DMS153 (cell line): ENCODE measurements at regions not wholly inside any gene's neighbourhood (a gene's known extent, or its start where the extent isn't known, plus 50 kb on each side); places are given as distances from the start of the nearest gene placed in this dataset.

ENCODE experiments used
- DNase-seq: peaks from one replicate; lab custom pipeline; 2025; lab: John Stamatoyannopoulos, UW

DNA sequence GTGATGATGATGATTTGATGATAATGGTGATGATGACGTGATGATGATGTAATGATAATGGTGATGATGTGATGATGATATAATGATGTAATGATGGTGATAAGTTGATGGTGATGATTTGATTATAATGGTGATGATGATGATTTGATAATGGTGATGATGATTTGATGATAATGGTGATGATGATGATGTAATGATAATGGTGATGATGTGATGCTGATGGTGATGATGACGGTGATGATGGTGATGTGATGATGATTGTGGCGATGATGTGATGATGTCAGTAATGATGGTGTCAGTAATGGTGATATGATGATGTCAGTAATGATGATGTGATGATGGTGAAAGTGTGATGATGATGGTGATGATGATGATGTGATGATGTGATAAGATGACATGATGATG is 613.4 kb downstream of the AACS start:
- no peak for DNase-seq

DNA sequence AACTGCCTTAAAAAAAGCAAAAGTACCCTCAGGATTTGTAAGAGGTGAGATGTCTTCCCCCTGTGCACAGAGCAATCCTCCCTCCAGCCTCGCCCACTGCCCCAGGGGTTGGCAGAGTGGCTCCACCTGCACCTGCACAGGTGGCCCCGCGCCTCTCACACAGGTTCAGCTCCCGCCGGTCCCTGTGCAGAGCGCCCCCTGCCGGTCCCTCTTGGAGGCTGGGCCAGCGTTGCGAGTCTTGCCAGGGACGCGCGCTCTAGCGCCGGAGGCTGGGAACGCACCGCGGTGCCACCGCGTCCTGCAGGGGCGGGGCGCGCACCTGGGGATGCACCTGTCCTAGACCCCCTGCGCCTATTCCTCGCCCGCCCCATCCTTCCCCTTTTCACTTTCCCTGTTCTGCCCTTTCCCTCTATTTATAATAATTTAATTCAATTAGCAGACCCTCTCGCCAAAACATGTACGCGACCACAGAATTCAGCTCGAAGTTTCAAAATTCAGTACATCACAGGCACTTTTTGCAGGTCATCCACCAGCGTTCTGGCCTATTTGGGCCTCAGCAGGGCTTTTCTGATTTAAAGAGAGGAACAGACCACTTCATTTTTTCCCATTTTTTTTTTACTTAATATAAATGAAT is 618.6 kb downstream of the AACS start:
- no peak for DNase-seq

DNA sequence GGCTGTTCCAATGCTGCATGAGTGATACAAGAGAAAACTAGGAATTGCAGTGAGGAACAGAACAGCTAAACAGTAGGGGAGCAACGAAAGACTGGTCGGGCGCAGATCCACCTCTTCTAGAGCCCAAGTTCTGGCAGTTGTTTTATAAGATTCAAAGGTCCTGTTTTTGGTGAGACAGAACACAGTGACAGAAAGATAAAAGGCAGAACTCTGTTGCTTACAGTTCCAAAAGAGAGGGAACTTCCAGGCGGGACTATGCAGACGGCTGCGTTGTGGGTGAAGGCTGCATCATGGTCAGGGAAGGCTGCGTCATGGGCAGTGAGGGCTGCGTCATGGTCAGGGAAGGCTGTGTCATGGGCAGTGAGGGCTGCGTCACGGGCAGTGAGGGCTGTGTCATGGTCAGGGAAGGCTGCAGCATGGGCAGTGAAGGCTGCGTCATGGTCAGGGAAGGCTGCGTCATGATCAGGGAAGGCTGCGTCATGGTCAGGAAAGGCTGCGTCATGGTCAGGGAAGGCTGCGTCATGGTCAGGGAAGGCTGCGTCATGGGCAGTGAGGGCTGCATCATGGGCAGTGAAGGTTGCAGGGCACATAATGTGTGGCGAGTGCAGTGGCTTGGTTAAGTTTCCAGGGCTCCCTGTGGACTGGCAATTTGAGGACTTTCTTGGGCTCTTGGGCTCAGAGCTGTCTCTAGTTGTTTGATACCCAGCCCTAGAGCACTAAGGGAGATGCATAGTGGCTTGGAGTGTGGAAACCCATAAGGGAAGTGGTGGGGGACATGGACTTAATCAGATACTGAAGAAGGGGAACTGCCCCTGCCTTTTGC is 619.9 kb downstream of the AACS start:
- no peak for DNase-seq

DNA sequence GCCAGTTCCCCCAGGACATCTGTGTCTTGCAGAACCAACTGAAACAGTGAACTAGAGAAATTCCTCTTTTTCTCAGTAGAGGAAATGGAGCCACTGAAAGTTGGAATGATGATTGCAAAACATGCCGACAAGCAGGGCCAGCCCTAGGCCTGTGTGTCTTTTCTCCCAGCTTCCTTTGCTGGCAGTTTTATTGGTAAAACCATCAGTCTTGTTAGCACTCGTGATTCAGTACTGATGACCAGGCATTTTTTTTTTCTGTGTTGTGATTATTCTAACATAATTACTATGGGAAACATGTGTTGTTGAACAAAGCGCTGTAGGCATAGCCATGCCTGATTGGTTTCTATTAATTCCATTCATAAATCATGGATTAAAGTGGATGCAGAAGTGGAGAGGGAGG is 620.7 kb downstream of the AACS start:
- no peak for DNase-seq

DNA sequence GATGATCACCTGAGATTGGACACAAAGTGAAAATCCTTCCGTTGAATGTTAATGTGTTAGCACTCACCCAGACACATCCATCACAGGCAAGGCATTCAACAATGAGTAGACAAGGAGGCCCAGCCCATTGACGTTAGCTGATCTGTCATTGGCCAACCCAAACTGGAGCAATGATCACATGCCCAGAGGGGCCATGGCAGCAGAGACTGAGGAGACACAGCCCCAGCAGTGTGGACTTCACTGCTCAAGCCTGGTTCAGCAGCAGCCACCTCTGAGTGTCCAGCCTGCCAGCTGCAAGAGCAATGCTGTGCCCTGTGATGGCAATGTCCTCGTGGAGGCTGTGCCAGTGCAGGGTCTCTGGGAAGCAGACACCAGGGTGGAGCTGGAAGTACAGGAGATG is 622.2 kb downstream of the AACS start:
- no peak for DNase-seq

DNA sequence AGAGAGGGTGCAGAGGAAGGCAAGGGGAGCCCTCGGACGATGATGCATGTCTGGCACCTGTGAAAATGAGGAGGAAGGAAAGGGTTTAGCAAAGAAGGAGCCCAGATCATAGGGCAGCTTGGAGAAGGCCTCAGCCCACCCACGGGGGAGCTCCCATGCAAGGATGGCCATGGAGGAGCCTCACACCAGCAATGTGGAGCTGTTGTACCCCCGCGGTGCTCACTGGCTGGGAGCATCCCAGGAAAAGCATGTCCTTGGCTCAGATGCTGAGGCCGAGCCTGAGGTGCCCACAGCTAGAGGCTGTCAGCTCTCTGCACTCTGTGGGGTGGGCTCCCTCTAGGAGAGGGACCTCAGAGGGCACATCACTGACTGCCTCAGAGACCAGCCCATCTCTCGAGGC is 622.6 kb downstream of the AACS start:
- no peak for DNase-seq

DNA sequence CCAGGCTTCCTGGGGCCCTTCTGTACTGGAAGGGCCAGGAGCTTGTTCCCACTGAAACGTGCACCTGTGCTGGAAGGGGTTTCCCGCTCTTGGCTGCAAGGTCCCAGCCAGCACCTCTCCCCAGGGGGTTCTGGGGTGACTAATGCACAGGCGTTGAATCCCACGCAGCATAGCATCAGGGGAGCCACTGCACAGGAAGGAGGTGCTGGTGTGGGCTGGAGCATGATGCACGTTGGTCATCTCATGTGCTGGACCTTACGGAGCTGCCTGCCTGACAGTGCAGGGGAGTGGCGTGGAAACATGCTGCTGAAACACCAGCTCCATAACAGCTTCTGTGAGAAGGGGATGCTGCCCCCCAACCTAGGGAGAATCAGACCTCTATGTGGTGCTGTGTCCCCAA is 623.0 kb downstream of the AACS start:
- DNase-seq = no peak

DNA sequence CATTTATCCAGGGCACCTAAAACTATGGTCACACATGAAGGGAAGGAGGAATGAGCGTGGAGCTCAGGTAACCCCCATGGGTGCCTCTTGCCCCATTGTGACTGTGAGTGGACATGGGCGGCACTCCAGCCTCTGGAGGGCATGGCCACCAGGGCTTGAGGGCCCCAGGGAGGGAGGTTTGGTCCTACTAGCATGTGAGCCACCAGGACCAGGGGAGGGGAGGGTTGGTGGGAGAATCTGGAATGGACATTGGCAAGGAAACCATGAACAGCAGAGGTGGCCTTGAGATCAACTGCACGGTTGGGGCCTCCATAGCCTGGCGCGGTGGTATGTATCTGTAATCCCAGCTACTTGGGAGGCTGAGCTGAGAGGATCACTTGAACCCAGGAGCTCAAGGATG is 623.6 kb downstream of the AACS start:
- no peak for DNase-seq

DNA sequence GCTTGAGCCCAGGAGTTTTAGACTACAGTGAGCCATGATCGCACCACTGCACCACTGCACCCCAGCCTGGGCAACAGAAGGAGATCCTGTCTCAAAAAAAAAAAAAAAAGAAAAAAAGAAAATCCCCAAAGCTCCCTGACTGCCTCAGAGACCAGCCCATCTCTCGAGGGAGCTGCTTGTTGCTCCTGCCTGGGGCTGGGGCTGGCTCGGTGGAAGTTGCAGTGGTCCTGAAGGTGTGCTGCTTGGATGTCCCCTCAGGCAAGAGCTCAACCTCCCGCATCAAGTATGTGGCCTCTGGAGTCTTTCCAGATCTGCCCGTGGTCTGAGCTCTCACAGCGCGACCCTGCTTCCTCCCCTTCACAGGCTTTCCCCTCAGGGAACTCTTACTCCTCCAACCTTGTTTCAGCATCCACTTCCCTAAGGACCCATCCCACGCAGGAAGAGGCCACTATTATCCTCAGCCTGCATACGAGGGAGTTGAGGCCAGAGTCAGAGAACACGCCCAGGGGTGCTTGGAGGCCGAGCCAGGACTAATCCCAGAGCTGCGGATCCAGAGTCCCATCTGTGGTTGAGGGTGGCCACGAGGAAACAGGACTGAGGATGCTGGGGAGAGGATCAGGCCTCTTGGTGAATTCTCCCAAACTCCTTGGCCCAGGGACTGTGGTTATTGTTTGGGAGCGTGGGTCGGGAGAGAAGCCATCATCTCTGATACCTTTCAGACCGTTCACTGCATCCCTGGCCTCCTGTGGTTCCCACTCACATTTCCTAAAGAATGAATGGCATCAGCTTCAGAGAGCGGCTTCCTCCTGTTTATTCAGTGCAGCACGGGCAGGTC is 624.6 kb downstream of the AACS start:
- no peak for DNase-seq

DNA sequence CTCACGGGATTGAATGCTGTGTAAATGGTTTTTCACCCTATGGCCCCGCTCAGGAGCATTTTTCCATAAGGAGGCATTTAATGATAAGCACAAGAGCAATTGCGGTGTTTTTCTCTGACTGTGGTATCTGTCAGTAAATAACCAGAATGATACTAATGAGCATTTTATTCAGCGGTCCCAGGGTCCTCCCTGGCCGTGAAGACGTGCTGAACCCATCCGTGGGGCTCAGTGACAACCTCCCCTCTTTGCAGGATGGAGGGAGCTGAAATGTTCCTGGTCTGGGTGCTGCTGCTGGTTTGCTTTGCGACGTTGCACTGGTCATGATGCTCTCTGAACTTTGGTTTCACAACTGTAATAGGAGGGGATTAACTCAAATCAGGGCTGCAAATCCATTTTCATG is 625.6 kb downstream of the AACS start:
- DNase-seq = no peak

DNA sequence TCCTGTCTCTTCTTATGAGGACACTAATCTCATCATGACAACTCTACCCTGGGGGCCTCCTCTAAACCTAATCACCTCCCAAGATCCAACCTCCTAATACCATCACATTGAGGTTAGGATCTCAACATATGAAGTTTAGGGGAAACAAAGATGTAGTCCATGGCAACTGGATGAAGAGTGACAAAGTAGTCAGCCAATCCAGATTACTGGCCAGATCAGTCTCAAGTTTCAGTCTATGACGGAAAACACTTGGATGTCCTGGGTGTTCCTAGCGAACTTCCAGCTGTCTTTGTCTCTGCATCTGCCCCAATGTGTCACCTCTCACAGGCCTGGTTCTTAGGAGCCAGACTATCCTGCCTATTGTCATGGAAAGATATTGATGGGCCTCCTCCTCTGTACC is 630.8 kb downstream of the AACS start:
- DNase-seq = no peak

DNA sequence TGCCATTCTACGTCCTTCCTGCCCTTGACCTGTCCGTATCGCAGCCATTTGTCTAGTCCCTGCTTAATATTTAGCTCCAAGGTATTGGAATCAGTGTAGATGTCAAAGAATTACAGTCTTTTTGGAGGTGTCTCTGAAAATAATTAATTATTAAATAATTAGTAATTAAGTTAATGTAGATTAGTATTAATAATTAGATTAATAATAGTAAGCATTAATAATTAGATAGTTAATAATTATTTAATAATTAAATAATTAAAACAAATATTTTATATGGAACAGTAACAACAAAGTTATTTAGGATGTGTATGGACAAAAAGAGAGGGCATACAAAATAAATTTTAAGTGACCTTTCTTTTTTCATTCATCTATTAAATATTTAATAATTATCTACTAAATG is 639.6 kb downstream of the AACS start:
- no peak for DNase-seq

DNA sequence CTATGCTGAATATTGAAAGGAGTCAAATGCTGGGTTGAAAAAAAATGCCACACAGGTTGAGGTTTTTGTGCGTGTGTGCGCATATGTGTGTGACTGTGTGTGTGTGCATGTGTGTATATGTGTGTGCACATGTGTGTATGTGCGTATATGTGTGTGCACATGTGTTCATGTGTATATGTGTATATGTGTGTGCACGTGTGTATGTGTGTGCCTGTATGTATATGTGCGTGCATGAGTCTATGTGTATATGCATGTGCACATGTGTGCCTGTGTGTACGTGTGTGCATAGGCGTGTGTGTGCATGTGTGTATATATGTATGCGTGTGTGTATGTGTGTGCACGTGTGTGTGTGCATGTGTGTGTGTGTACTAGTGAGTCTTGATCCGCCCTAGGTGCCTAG is 655.7 kb downstream of the AACS start:
- no peak for DNase-seq

DNA sequence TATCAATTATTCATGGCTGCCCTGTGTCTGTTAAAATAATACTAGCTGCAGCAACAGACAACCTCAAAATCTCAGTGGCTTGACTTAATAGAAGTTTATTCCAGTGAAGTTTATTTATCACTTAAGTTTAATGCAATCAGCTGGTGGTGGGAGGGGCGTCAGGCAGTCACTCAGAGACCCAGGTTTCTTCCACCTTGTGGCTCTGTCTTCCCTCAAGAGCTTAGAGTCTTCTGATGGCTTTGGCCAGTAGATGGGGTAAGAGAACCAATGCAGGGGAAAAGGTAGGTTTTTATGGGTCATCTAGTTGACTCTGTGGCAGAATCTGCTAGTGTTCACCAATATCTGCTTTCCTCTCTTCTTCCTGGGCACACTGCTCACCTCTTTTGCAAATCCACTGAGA is 668.9 kb downstream of the AACS start:
- DNase-seq = no peak

DNA sequence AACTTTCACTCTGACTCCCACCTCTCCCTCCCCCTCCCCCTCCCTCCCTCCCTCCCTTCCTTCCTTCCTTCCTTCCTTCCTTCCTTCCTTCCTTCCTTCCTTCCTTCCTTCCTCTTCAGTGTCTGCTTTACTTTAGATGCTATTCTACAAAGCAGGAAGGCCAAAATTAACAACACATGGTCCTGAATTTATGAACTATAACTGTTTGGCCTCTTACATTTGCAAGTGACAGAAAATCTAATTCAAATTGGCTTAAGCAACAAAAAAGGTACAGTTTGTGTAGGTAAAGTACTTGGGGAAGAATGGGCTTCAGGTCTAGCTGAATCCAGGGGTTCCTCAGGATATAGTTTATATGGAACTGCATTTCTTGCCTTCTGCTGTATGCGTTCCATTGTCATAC is 673.0 kb downstream of the AACS start:
- DNase-seq = no peak

DNA sequence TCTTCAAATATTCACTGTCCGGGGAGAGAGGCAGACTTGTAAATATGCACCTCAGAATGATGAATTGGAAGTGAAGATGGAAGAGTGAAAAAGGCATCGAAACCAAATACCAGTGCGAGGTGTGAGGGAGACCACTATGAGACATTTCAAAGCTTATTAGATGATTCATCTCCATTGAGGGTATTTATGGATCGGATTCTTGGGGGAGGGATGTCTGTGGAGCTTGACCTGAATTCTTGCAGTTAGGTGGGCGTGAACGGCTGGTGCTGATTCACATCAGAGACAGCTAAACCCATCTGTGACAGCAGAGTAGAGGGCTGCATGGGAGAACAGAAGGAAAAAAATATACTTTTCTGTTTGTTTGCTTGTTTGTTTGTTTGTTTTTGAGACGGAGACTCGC is 677.2 kb downstream of the AACS start:
- no peak for DNase-seq

DNA sequence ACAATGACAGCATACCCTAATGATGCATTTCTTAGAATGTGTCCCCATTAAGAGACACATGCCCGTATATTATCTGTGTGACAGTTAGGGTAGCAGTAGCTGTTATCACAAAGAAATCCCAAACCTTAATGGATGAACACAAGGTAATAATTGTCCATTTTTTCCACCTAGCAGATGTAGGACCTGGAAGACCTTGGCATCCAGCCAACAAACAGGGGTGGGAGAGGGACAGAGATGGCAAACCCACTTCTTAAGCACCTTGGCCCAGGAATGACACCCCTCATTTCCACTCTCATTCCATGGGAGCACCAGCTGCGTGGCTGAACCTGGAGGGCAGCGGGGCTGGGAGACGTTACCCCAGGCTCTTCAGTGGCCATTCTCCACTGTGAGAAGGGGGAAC is 679.0 kb downstream of the AACS start:
- DNase-seq = no peak

DNA sequence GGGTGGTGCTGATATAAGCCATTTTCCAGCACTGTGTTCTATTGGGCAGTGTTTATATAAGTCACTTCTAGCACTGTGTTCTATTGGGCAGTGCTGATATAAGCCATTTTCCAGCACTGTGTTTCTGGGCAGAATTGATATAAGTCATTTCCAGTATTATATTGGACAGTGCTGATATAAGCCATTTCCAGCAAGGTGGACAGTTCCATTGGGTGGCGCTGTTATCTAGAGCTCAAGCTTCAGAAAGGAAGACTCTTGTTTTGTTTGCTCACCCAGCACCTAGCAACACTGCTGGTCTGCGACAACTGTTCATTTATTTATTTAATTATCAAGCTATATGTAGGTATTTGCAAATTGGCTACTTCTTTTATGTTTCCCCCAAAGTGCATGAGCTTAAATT is 690.3 kb downstream of the AACS start:
- DNase-seq = no peak

DNA sequence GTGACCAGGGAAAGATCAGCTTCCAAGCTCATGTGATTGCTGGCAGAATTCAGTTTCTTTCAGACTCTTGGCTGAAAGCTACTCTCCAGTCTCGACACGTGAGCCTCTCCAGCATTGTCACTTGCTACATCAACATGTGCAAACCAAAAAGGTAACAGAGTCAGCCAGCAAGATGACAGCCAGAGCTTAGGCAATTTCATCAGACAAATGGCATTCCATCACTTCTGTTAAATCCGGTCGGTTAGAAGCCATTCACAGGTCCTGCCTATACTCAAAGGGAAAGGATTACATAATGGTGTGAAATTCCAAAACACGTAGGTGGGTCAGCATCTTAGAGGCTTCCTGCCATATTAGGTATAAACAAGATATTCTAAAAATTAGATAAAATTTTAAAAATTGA is 700.9 kb downstream of the AACS start:
- DNase-seq = no peak

DNA sequence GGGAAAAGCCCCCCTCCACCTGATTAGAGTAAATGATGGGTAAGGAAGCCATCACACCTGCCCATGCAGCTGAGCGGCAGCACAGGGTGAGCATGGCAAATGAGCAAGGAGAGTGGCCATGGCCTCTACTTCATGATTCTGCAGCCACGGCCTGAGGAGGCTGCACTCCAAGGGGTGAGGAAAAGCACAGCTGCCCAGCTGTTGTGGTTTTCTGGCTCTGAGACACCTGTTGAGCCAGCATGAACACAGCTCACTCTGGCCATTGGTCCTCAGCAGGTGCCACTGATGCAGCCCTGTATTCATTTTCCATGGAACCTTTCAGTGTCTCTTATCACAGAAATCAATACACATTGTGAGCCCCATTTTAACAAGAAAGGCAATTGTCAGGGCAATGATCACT is 707.2 kb downstream of the AACS start:
- DNase-seq = no peak

DNA sequence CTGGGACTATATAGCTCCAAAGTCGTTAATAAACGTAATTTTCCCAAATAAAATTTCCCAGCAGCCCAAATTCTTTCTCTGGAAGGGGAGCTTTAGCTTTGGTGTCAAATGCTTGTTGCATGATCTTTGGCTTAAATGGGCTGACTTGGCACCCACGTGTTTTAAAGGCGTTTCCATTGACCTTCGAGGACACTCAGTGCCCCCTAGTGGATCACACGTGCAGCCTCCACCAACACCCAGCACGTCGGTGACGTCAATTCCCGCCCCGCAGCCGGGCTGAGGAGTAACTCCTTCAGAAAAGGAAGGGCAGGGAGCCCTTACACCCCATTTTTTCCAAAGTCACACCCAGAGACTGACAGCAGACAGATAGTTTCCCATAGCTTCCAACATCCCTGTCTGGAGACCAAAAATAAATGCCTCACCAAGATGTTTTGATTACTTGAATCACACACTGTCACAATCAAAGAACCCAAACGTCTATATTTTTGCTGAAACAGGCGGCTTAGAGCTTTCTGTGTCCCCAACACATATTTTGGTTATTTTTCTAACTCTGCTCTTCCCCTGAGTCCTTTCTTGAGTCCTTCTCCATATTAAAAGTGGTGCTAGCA is 707.9 kb downstream of the AACS start:
- DNase-seq = peak; percentile 43

DNA sequence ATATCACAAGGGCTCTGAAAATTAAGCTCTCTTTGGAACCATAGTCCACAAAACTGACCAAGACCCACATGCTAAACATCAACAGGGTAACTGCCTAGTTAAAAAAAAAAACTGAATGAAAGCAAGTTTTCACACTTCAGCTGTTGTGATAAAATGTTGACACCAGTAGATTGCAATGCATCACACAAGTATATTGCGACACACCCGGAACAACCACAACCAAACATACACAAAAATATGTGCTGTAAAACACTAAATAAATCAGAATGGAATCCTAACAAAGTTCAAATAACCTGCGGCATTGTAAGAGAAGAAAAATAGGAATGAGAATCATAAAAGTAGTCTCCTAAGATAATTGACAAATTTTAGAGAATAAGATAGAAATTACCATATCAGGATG is 710.3 kb downstream of the AACS start:
- no peak for DNase-seq

DNA sequence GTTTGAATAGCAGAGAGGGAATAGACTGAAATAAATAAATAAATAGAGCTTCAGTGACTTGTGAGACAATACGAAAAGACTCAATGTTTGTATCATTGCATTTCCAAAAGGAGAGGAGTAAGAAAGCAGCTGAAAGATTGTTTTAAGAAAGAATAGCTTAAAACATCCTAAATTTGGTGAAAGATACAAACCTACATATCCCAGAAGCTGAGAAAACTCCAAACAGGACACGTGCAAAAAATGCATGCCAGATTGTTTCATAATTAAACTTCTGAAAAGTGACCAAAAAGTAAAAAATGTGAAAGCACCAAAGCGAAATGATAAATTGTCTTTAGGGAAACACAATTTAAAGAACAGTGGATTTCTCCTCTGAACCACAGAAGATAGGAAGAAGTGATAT is 711.0 kb downstream of the AACS start:
- DNase-seq = no peak
